CD4-positive, alpha-beta T cell treated with Interleukin-17A for 1 hour (primary cell): ENCODE measurements at regions not wholly inside any gene's neighbourhood (a gene's known extent, or its start where the extent isn't known, plus 50 kb on each side); places are given as distances from the start of the nearest gene placed in this dataset.
"Not testable (repeated sequence)": the region's sequence is repeated elsewhere in the genome, so short reads cannot be mapped to it uniquely, and the experiment has no call there.

ENCODE experiments used
- DNase-seq: peaks from one replicate; pipeline ENCODE4 v3.0.0-alpha.2; 2020

DNA sequence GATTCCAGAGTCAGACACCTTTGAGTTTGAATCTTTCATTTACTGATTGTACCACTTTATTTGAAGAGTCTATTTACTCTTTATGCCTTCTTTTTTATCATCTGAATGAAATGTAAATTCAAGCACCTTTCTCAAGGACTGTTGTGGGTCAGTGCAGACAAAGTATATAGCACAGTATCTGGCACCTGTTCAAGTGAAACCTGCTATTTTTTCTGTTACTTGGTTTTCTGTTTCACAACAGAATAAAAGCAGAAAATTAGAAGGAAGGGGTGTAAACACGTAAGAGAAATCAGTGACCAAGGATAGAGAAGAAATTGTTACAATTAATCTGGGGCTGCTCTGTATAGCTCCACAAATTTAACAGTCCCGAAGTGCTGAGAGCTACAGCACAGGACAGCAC, 357.4 kb downstream of the RSL24D1 start:
- no peak for DNase-seq

DNA sequence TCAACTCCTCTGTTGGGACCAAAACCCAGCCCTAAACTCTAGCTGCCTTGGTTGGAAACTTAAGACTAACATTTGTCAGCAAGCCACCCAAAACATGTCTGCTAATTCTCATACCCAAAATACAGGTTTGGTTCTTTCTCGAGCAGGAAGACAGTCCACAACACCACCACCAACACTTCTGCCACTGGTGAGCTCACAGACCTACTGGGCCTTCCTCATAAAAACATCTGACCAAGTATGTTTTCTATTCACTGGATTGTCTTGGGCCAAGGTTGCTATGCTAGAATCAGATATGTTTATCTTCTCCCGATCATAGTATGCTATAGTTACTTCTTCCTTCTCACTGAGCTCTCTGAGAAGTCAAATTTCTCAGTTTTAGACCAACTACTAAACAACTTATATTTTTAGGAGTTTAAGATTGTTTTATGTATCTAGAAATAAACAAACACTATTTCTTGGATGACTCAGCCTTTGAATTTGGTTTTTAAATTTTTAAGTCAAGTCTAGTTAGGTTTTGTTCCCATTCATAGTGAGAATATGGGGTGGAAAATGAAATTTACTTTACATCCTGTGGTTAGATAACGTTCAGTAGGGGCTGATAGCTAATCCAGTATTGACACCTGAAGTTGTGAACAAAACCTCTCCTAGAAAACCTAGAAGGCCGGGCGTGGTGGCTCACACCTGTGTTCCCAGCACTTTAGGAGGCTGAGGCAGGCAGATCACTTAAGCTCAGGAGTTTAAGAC, 360.5 kb downstream of the RSL24D1 start:
- no peak for DNase-seq

DNA sequence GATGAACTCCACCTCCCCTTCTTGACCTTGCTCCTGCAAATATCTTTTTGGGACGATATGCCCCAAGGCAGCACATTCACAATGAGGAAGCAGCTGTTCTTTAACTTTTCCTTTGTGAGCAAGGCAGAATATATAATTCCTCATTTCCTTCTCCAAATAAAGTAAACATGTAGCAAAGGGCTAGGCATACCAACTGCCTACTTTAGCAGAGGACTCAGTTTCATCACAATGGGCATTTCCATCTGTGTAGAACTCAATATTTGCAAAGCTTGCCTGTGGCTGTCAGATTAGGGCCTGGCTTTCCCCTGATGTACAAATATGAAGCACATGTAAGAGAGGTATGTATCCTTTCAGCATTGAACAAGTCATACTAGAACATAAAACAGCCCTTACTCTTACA, 366.9 kb downstream of the RSL24D1 start:
- no peak for DNase-seq

DNA sequence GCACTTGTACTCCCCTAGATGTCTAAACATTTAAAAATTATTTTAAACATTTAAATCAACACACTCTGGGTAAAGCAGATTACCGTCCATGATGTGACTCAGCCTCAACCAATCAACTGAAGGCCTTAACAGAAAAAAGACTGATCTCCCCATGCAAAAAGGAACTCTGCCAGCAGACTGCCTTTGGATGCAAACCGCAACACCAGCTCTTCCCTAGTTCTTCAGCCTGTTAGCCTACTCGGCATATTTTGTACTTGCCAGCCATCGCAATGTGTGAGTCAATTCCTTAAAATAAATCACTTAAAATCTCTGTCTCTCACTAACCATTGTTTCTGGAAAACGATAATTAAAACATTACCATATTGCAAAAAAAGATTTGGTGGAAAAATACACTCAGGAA, 375.9 kb downstream of the RSL24D1 start:
- DNase-seq, result no peak

DNA sequence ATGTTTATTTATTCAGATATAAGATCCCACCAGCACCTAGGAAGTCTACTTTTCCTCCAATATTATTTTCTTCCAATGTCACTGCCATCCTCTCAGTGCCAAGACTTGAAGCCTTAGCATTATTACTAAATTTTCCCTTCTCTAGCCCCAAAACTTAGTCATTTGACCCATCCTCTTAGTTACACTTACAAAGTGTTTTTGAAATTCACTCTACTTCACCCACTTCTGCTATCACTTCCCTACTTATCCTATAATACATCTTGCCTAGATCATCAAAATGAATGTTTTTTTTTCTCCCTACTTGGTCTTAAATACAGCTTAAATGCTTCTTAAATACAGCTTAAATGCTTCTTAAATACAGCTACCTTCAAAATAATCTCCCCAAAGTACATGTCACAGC, 376.6 kb downstream of the RSL24D1 start:
- no peak for DNase-seq

DNA sequence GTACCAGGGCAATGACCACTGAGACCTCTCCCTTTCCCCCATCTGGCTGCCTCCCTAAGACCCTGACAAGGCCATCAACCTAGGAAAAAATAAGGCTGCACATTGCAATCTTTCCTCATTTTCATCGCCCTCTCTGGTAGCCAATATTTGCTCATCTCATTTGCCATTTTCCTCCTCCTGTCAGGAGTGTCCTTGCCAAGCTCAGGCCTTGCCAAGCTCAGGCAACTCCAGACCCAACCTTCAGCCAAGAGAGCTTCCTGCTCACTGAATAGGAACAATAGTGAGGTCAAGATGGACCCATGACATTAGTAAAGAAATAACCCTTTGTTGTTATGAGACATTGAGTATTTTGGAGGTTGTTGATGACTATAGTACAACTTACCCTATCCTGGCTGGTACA, 380.3 kb downstream of the RSL24D1 start:
- DNase-seq, result no peak

DNA sequence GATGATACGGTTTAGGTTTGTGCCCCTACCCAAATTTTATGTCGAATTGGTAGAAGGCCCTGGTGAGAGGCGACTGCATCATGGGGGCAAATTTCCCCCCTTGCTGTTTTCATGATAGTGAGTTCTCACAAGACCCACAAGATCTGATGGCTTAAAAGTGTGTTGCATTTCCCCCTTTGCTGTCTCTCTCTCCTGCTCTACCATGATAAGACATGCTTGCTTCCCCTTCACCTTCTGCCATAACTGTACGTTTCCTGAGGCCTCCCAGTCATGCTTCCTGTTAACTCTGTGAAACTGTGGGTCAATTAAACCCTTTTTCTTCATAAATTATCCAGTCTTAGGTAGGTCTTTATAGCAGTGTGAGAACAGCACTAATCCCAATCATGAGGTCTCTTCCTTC, 381.2 kb downstream of the RSL24D1 start:
- DNase-seq, result no peak

DNA sequence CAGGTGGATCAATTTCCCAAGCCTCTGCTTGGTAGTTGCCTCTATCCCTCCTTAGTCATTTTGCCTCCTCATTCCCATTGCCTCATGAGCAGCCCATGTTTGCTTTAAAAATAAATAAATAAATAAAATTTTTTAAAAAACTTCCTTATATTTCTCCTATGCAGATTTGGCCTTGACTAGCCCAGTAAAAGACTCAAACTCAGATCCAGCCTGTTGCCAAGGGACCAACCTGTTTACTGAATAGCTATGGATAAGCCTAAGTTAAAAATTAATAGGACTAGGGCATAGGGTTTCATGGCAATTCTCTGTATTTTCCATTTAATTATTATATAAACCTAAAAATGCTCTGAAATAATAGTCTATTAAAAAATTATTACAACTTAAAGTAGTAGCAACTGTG, 384.4 kb downstream of the RSL24D1 start:
- no peak for DNase-seq

DNA sequence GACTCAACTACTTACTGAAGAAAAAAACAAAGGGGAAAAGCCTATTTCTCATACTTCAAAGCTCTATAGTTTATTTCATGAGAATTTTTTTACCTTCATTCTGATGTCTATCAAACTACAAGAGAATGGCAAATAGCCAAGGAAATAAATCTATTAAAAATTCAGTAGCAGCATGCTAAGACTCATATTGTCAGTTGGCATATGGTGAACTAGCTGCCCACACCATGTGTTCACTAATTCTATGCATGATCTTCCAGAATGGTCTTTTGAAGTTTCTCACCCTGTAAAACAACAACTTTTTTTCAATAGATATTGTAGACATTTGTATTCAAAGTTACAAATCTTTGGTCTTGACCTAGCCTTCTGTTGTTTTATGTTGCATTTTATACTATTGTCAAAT, 386.2 kb downstream of the RSL24D1 start:
- DNase-seq, result no peak

DNA sequence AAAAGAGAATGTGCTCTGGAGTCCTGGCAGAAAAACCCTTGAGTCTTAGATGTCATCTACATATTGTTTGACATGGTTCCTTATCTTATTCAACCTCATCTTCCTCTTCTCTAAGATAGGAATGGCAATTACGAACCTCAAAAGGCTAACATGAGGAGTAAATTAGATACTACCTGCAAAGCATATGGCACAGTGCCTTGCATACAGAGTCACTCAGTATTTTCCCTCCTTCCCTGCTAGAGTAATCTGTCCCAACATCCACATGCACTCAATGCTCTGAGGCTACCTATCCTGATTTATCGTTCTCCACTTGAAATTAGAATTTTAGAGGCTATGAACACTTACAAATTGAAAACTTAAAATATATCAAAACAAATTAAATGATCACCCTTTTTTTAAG, 386.7 kb downstream of the RSL24D1 start:
- DNase-seq, result no peak

DNA sequence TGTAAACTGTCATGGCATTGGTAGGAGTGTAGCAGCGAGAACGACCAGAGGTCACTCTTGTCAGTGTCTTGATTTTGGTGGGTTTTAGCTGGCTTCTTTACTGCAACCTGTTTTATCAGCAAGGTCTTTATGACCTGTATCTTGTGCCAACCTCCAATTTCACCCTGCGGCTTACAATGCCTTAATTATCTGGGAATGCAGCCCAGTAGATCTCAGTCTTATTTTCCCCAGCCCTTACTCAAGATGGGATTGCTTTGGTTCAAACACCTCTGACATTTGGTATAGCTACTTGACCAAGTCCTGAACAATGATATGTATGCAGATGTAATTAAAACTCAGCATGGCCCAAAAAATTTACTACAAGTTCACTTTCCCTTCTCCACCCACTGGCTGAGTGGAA, 388.4 kb downstream of the RSL24D1 start:
- no peak for DNase-seq

DNA sequence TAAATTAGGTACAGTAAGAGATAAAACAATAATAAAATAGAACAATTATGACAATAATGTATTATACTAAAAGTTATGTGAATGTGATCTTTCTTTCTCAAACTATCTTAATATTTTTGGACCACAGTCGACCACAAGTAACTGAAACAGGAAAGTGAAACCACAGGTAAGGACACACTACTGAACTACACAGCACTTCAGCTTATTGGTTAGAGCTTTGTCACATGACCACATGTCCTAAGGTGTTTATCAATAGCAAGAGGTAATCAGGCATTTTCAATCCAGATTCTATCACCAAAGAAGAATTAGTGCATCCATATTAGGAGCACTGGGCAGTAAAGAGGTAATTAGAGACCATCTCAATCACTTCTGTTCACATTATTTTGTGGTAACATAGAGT, 392.8 kb downstream of the RSL24D1 start:
- DNase-seq, result no peak

DNA sequence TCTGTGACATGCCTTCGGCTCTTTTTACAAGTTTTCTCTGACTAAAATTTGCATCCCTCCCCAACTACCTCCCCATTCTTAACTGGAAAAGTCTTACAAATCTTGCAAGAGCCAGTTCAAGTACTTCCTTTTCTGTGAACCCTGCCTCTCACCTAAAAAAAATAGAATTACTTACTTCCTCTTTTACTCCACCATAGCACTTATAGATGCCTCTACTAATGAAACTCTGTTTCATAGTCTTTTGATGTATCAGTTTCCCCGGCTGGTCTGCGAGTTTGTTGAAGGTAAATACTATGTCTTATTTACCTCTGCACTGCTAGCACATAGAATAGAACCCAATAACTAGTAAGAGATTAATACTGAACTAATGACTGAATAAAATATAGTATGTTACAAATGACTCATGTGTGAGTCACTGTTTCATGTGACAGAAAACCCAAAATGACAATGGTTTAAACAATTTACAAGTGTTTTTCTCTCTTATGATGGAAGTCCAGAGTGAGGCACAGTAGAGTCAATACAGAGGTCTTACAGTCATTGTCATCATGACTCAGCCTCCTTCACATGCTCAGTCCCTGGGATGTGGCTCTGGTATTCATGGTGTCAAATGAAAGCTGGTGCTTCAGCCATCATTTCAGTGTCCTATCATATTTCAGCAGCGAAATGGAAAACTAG, 393.5 kb downstream of the RSL24D1 start:
- DNase-seq, result no peak

DNA sequence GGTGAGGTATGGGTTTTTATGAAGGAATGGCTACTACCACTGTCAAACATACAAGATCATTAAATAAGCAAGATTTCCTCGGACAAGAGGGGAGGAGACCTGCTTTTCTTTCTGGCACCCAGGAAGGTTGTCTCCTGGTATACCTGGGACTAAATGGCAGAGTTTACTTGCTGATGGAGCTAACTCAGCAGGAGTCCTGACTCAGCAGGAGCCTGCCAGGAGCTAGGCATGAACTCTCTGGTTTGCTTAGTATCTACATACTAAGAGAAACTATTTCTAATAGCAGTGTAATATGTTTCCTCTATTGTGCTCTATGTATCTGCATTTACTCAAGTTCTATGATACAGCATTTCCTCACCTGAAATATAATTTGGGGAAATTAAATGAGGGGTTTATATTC, 404.2 kb downstream of the RSL24D1 start:
- no peak for DNase-seq

DNA sequence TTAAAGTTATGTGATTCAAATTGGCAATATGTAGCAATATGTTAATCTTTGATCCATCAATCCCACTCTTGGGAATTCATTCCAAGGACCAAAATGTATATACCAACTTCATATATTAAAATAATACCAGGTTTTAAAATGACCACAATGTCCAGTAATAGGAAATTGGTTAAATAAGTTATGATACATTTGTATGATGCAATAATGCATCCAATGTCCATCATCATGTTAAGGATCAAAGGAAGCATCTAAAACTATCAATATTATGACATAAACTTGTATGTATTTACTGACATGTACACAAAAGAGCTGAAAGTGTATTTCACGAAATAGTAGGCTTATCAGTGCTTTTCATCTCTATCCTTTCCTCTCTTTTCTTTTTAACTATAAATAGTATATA, 406.0 kb downstream of the RSL24D1 start:
- DNase-seq, result no peak

DNA sequence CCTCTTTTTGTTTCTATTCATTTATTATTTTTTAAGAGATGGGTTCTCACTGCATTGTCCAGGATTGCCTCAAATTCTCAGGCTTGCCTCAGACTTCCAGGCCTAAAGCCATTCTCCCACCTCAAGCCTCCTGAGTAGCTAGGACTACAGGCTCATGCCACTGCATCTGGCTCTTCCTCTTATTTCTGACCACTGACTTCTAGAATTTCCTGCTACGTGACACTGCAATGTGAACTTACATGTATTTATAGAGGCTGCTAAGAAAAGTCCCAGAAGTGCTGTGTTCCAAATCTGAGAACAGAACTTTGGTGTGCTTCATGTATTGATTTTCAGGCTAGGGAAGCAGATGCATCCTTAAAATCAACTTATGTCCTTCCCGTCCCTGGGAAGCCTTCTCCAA, 407.4 kb downstream of the RSL24D1 start:
- DNase-seq, result no peak

DNA sequence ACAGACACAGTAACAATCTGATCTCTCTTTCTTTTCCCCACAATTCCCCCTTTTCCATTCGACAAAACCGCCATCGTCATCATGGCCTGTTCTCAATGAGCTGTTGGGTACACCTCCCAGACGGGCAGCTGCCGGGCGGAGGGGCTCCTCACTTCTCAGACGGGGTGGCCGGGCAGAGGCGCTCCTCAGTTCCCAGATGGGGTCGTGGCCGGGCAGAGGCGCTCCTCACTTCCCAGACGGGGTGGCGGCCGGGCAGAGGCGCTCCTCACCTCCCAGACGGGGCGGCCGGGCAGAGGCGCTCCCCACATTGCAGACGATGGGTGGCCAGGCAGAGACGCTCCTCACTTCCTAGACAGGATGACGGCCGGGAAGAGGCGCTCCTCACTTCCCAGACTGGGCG, 415.5 kb downstream of the RSL24D1 start:
- DNase-seq, result not testable (repeated sequence)

DNA sequence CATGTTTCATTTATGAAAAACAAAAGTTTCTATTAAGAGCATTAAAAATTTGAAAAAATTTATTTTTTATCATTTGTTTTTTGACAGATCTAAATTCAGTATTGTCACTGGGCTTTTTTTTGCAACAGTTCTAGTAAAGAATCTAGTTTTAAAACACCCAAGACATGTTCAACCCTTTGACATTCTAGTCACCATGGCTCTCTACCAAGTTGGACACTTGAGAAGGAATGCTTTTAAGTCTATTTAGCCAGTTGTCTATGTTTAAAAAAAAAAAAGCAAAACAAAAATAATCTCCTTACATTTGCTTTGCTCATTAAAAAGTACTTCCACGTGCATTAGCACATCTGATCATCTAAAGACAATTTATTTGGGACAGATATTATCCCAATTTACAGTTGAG, 417.5 kb downstream of the RSL24D1 start:
- DNase-seq, result no peak

DNA sequence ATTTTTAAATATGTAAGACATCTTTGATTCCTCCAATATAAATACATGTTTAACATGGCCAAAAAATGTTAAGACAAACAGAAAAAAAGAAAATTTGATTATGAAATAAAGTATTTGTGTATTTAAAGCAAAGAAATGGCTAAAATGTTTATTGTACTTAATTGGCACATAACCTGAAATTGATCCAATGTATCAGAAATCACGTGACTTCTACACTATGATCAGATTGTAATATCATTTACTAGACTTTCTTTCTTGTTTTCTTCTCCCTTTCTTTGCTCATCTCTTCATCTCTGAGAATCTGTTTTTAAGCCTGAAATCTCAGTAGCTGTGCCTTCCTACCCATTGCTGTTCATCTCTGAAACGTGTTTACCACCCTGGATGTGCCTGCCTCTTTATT, 420.3 kb downstream of the RSL24D1 start:
- DNase-seq, result no peak

DNA sequence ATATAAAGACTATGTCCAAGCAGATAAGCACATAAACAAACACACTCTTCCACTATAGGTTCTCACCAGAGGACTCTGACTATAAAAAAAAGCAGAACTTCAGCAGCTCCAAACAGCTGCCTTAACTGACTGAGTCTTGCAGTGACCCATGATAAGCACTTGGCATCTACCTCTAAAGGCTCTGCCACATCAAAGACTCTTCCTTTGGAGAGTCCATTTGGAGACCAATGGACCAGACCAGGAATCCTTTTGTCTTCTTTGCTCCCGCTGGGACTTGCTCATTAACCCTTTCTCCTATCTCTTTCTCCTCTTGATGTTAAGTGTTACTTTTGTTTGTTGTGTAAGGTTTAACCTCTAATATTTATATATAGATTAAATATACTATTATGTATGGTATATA, 424.1 kb downstream of the RSL24D1 start:
- no peak for DNase-seq

DNA sequence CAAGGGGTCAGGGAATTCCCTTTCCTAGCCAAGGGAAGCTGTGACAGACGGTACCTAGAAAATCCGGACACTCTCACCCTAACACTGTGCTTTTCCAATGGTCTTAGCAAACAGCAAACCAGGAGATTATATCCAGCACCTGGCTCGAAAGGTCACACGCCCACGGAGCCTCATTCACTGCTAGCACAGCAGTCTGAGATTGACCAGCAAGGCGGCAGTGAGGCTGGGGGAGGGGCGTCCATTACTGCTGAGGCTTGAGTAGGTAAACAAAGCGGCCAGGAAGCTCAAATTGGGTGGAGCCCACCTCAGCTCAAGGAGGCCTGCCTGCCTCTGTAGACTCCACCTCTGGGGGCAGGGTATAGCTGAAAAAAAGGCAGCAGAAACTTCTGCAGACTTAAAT, 447.3 kb downstream of the RSL24D1 start:
- DNase-seq, result not testable (repeated sequence)

DNA sequence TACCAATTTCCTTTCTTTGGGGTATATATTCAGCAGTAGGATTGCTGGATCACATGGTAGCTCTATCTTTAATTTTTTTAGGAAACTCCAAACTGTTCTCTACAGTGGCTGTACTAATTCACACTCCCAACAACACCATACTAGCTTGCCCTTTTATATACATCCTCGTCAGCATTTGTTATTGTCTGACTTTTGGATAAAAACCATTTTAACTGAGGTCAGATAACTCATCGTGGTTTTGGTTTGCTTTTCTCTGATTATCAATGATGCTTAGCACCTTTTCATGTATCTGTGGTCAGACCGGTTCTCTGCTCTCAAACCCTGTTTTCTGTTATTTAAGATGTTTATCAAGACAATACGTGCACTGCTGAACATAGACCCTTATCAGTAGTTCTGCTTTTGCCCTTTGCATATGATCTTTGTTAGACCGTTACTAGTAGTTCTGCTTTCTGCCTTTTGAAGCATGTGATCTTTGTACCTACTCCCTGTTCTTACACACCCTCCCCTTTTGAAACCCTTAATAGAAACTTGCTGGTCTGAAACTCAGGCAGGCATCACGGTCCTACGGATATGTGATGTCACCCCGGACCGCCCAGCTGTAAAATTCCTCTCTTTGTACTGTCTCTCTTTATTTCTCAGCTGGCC, 474.3 kb downstream of the RSL24D1 start:
- no peak for DNase-seq

DNA sequence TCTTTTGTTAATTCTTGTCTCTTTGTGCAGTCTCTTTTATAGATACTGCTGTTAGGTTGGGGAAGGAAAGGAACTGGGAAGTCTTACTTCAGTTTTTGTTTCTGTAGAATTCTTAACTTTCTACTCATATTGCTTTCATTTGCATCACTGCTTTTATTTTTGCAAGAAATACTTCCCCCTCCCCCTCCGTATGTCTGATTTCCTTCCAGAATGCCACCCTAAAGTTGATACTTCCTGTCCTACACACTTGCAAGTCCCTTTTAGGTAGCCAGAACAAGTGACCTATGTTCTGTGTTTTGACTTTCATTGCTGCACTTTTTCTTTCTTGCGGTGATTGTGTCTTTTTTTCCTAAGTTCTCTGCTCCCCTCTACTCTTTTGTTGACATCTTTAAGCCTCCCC, 477.4 kb downstream of the RSL24D1 start:
- no peak for DNase-seq
